ENCODE measurements at regions not wholly inside any gene's neighbourhood (a gene's known extent, or its start where the extent isn't known, plus 50 kb on each side); places are given as distances from the start of the nearest gene placed in this dataset.

DNA sequence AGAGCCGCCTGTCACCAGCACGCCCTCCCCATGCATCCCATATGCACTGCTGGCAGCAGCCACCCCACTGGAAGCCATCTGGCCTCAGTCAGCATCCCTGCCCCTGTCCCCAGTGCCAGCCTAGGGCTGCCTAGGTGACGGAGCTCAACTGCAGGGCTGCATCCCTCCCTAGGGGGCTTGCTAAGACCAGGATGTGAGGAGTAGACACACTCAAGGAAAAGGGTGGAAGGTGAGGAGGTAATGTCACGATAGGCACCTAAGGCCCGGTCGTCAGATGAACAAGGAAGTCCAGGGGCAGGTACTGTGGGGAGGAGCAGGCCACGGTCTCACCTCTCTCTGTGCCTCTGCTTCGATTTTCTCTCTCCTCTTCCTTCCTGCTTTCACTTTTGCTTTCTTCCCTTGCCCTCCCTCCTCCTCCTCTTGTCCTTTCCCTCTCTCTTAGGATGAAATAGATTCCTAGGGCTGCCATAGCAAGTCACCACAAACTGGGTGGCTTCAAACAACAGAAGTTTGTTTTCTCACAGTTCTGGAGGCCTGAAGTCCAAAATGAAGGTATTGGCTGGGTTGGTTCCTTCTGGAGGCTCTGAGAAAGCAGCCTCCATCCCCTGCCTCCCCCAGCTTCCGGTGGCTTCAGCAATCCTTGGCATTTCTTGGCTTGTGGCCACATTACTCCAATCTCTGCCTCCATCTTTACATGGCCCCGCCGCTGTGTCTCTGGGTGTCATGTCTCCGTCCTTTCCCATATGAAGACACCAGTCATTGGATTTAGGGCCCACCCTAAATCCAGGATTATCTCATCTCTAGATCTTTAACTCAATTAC lies 298.3 kb downstream of the SHQ1 start:
- TF ChIP-seq POLR2AphosphoS5 (IDR thresholded peaks at IDR 0.05) (no peak), EP300 (IDR thresholded peaks at IDR 0.05; ENCODE audit: low read depth) (no peak), POLR2A (IDR thresholded peaks at IDR 0.05) (no peak)
- TF ChIP-seq, protein P1, sequence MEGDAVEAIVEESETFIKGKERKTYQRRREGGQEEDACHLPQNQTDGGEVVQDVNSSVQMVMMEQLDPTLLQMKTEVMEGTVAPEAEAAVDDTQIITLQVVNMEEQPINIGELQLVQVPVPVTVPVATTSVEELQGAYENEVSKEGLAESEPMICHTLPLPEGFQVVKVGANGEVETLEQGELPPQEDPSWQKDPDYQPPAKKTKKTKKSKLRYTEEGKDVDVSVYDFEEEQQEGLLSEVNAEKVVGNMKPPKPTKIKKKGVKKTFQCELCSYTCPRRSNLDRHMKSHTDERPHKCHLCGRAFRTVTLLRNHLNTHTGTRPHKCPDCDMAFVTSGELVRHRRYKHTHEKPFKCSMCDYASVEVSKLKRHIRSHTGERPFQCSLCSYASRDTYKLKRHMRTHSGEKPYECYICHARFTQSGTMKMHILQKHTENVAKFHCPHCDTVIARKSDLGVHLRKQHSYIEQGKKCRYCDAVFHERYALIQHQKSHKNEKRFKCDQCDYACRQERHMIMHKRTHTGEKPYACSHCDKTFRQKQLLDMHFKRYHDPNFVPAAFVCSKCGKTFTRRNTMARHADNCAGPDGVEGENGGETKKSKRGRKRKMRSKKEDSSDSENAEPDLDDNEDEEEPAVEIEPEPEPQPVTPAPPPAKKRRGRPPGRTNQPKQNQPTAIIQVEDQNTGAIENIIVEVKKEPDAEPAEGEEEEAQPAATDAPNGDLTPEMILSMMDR (IDR thresholded peaks at IDR 0.05), result no peak

Measured in transverse colon (tissue), 4 donors.